LNCaP clone FGC (cell line): ENCODE measurements at regions not wholly inside any gene's neighbourhood (a gene's known extent, or its start where the extent isn't known, plus 50 kb on each side); places are given as distances from the start of the nearest gene placed in this dataset.

ENCODE experiments used
- DNase-seq: peaks from one replicate; pipeline ENCODE4 v3.0.0-alpha.2; 2011; ENCODE audit warnings: low read depth
- H3K4me3 ChIP-seq: 2 replicates; pipeline ENCODE4 v1.5.1; 2011; ENCODE audit warnings: mild to moderate bottlenecking, low read depth, low read length, control low read depth
- TF ChIP-seq, protein P1 (sequence below): IDR thresholded peaks from 2 replicates; pipeline ENCODE4 v1.5.1; 2012; ENCODE audit warnings: mild to moderate bottlenecking; ENCODE audit not compliant: control insufficient read depth, insufficient read depth; ENCODE audit errors: extremely low read depth

DNA sequence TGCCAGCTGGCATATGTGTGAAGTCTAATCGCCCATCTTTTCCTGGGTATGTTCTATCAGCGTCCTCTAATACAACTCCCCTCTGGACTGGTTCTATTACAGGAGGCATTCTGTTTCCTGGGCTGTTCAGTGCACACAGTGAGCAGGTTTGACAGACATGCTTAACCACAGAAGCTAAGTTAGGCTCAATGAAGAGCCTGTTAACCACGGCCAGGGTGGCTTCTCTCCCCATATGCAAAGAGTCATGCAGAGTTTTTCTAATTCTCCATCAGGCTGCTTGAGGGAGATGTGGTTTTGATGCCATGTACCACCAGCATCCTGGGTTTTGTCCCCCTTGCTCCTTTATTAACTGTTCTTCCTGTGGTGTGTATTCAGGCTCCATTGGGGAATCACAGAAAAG lies 57.2 kb upstream of the ALOX12 start:
- no peak for DNase-seq
- TF ChIP-seq, protein P1, sequence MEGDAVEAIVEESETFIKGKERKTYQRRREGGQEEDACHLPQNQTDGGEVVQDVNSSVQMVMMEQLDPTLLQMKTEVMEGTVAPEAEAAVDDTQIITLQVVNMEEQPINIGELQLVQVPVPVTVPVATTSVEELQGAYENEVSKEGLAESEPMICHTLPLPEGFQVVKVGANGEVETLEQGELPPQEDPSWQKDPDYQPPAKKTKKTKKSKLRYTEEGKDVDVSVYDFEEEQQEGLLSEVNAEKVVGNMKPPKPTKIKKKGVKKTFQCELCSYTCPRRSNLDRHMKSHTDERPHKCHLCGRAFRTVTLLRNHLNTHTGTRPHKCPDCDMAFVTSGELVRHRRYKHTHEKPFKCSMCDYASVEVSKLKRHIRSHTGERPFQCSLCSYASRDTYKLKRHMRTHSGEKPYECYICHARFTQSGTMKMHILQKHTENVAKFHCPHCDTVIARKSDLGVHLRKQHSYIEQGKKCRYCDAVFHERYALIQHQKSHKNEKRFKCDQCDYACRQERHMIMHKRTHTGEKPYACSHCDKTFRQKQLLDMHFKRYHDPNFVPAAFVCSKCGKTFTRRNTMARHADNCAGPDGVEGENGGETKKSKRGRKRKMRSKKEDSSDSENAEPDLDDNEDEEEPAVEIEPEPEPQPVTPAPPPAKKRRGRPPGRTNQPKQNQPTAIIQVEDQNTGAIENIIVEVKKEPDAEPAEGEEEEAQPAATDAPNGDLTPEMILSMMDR, result no peak
- no peak overlapping the region for H3K4me3 ChIP-seq

DNA sequence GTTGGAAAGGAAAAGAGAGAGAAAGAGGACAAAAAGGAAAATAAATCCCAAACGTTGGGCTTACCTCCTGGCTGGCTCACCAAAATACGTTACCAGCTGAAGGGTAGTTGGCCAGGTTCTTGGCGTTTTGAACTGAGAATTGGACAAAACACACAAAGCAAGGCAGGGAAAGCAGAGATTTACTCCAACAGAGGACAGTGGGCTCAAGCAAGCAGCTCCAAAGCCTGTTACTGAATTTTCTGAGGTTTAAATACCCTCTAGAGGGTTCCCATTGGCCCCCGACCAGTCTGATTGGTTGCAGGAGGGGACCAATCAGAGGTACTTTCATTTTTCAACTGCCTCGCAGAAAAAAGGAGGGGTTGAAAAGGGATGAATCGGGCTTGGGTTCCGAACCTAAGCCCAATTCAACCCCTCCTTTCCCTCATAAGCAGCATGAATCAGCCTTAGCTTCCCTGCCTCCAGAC lies 55.6 kb upstream of the ALOX12 start:
- DNase-seq, result no peak
- TF ChIP-seq, protein P1, result no peak
- no peak overlapping the region for H3K4me3 ChIP-seq

DNA sequence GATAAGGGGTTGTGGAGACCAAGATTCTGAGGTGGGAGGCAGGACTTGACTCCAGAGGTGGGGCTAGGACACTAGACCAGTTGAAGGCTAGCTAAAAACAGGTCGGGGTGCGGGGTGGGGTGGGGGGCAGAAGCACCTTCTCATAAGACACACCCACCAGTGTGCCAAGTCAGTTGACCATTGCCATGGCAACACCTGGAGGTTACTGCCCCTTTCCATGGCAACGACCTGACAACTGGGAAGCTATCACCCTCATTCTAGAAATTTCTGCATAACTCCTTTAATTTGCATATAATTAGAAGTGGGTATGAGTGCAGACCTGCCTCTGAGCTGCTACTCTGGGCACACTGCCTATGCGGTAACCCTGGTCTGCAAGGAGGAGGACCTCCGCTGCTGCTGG lies 53.9 kb upstream of the ALOX12 start:
- TF ChIP-seq, protein P1, result no peak
- no peak overlapping the region for H3K4me3 ChIP-seq
- DNase-seq, result no peak

DNA sequence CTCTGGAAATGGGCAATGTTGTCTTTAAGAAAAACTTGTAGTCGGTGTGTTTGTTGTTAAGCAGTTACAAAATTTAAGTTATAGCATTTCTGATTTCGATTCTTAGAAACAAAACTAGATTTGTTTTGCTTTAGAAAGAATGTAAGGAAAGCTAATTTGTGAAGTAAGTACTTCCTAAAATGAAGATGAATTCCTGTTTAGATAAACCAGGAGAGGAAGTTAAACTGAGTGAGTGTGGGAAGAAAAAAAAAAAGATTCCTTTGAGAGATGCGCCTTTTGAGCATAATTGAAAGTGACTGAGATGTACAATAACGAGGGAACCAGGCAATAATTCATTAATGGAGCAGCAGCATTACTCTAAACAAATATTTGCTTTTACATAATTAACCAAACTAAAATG lies 52.4 kb upstream of the ALOX12 start:
- H3K4me3 ChIP-seq, result no peak overlapping the region
- TF ChIP-seq, protein P1, result no peak
- DNase-seq, result no peak
